ENCODE measurements at regions not wholly inside any gene's neighbourhood (a gene's known extent, or its start where the extent isn't known, plus 50 kb on each side); places are given as distances from the start of the nearest gene placed in this dataset.

- Histone ChIP-seq H3K9ac (ENCODE audit: low read depth in 1 of 2, low read length in 2 of 2) (no peak overlapping the region), H3K36me3 (ENCODE audit: control insufficient read depth in 4 of 4, insufficient read depth in 3 of 4, low read depth in 1 of 4, low read length in 3 of 4) (no peaks in the 10 kb centered on the region), H3K4me3 (ENCODE audit: low read depth in 1 of 3, low read length in 3 of 3) (no peak overlapping the region), H3K27me3 (ENCODE audit: control insufficient read depth in 4 of 4, insufficient read depth in 4 of 4, low read length in 3 of 4) (no peaks in the 10 kb centered on the region), H3K27ac (ENCODE audit: low read depth in 1 of 2, low read length in 2 of 2) (no peak overlapping the region), H3K4me1 (ENCODE audit: control insufficient read depth in 4 of 4, insufficient read depth in 4 of 4, low read length in 3 of 4) (no peaks in the 10 kb centered on the region), H3K9me3 (ENCODE audit: control insufficient read depth in 4 of 4, low read length in 3 of 4) (no peaks in the 10 kb centered on the region)
- DNase-seq (ENCODE audit: low spot score): no peak
- TF ChIP-seq JUND (IDR thresholded peaks at IDR 0.05): no peak
- TF ChIP-seq MAX (IDR thresholded peaks at IDR 0.05): no peak
- TF ChIP-seq HNF4A (conservative IDR thresholded peaks at IDR 0.05): no peak
- TF ChIP-seq GABPA (IDR thresholded peaks at IDR 0.05 in 1 of 2, conservative IDR thresholded peaks at IDR 0.05 in 1 of 2): no peak
- TF ChIP-seq FOXA1 (IDR thresholded peaks at IDR 0.05): no peak
- TF ChIP-seq ATF3 (IDR thresholded peaks at IDR 0.05): no peak
- no peak for TF ChIP-seq ZBTB33 (IDR thresholded peaks at IDR 0.05)
- TF ChIP-seq REST (IDR thresholded peaks at IDR 0.05): no peak
- no peak for TF ChIP-seq SP1 (IDR thresholded peaks at IDR 0.05)
- WGBS: 30% methylated on average over 2 of the region's 2 CpGs
Measured at GRCh38 chrX:4268676-4269075, 555.2 kb upstream of the PRKX start.

- no peaks in the 10 kb centered on the region for H3K27me3 ChIP-seq (ENCODE audit: control insufficient read depth in 4 of 4, insufficient read depth in 4 of 4, low read length in 3 of 4)
- 74% methylated on average over 4 of the region's 4 CpGs for WGBS
- TF ChIP-seq JUND (IDR thresholded peaks at IDR 0.05): no peak
- no peak for TF ChIP-seq RAD21 (IDR thresholded peaks at IDR 0.05)
- no peak for TF ChIP-seq NR2F2 (IDR thresholded peaks at IDR 0.05)
- no peak for TF ChIP-seq FOXA2 (IDR thresholded peaks at IDR 0.05)
- TF ChIP-seq YY1 (IDR thresholded peaks at IDR 0.05): no peak
- TF ChIP-seq ZBTB33 (IDR thresholded peaks at IDR 0.05): no peak
- no peak for TF ChIP-seq GABPA (IDR thresholded peaks at IDR 0.05 in 1 of 2, conservative IDR thresholded peaks at IDR 0.05 in 1 of 2)
- no peak for TF ChIP-seq TAF1 (conservative IDR thresholded peaks at IDR 0.05)
- no peak for TF ChIP-seq HNF4G (IDR thresholded peaks at IDR 0.05)
- no peak for TF ChIP-seq REST (IDR thresholded peaks at IDR 0.05)
- no peak for TF ChIP-seq EGR1 (IDR thresholded peaks at IDR 0.05; ENCODE audit: low read depth in 2 of 2)
- no peak for TF ChIP-seq SP1 (IDR thresholded peaks at IDR 0.05)
- TF ChIP-seq FOXA1 (IDR thresholded peaks at IDR 0.05): no peak
- TF ChIP-seq CTCF (IDR thresholded peaks at IDR 0.05; ENCODE audit: low read depth, low read length, missing input control): no peak
- no peak for TF ChIP-seq MAX (IDR thresholded peaks at IDR 0.05)
- no peak for TF ChIP-seq ATF3 (IDR thresholded peaks at IDR 0.05)
- TF ChIP-seq RXRA (IDR thresholded peaks at IDR 0.05): no peak
Measured at GRCh38 chrX:4265036-4265435, 551.6 kb upstream of the PRKX start.

More at GRCh38 chrX:4265036-4265435, 551.6 kb upstream of the PRKX start:
- no peaks in the 10 kb centered on the region for H3K36me3 ChIP-seq (ENCODE audit: control insufficient read depth in 4 of 4, insufficient read depth in 3 of 4, low read depth in 1 of 4, low read length in 3 of 4)
- H3K4me1 ChIP-seq (ENCODE audit: control insufficient read depth in 4 of 4, insufficient read depth in 4 of 4, low read length in 3 of 4): no peaks in the 10 kb centered on the region
- H3K9ac ChIP-seq (ENCODE audit: low read depth in 1 of 2, low read length in 2 of 2): no peak overlapping the region
- no peak overlapping the region for H3K4me3 ChIP-seq (ENCODE audit: low read depth in 1 of 3, low read length in 3 of 3)
- no peaks in the 10 kb centered on the region for H3K9me3 ChIP-seq (ENCODE audit: control insufficient read depth in 4 of 4, low read length in 3 of 4)
- no peak overlapping the region for H3K27ac ChIP-seq (ENCODE audit: low read depth in 1 of 2, low read length in 2 of 2)
- DNase-seq (ENCODE audit: low spot score): no peak

All from liver (tissue), 8 donors.